HL-60 (cell line): ENCODE measurements at regions not wholly inside any gene's neighbourhood (a gene's known extent, or its start where the extent isn't known, plus 50 kb on each side); places are given as distances from the start of the nearest gene placed in this dataset.

Experiments used
- SPI1 ChIP-seq: IDR thresholded peaks from 2 replicates; pipeline ENCODE4 v1.6.1; 2012; ENCODE audit warnings: low read depth, mild to moderate bottlenecking, borderline replicate concordance
- TF ChIP-seq, protein P1 (sequence below): IDR thresholded peaks from one replicate; pipeline ENCODE4 v1.5.1; 2011; ENCODE audit warnings: low read length, control low read depth, inconsistent platforms; ENCODE audit not compliant: insufficient read depth
- TF ChIP-seq, protein P2 (sequence below): IDR thresholded peaks from 2 replicates; pipeline ENCODE4 v1.6.1; 2012; ENCODE audit warnings: low read depth; ENCODE audit not compliant: insufficient replicate concordance

DNA sequence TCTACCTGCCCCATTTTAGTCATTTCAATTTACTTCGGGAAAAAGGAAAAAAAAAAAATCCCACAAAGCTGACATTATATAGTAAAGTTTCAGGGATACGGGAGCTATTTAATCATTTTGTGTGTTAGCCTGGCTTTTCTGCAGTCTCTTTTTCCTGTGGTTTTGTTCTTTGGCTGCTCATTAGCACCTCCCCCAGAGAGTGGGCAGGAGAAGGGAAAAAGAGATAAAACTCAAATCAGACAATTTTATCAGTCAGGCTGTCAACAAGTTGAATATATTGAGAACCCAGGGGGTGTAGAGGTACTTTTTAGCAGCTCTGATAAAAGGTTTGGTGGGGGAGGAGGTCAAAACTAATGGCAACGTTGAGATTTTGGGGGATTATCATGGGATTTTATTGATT, 559.0 kb upstream of the PSMD7 start:
- TF ChIP-seq, protein P1, sequence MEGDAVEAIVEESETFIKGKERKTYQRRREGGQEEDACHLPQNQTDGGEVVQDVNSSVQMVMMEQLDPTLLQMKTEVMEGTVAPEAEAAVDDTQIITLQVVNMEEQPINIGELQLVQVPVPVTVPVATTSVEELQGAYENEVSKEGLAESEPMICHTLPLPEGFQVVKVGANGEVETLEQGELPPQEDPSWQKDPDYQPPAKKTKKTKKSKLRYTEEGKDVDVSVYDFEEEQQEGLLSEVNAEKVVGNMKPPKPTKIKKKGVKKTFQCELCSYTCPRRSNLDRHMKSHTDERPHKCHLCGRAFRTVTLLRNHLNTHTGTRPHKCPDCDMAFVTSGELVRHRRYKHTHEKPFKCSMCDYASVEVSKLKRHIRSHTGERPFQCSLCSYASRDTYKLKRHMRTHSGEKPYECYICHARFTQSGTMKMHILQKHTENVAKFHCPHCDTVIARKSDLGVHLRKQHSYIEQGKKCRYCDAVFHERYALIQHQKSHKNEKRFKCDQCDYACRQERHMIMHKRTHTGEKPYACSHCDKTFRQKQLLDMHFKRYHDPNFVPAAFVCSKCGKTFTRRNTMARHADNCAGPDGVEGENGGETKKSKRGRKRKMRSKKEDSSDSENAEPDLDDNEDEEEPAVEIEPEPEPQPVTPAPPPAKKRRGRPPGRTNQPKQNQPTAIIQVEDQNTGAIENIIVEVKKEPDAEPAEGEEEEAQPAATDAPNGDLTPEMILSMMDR: no peak
- TF ChIP-seq SPI1: no peak
- TF ChIP-seq, protein P2, sequence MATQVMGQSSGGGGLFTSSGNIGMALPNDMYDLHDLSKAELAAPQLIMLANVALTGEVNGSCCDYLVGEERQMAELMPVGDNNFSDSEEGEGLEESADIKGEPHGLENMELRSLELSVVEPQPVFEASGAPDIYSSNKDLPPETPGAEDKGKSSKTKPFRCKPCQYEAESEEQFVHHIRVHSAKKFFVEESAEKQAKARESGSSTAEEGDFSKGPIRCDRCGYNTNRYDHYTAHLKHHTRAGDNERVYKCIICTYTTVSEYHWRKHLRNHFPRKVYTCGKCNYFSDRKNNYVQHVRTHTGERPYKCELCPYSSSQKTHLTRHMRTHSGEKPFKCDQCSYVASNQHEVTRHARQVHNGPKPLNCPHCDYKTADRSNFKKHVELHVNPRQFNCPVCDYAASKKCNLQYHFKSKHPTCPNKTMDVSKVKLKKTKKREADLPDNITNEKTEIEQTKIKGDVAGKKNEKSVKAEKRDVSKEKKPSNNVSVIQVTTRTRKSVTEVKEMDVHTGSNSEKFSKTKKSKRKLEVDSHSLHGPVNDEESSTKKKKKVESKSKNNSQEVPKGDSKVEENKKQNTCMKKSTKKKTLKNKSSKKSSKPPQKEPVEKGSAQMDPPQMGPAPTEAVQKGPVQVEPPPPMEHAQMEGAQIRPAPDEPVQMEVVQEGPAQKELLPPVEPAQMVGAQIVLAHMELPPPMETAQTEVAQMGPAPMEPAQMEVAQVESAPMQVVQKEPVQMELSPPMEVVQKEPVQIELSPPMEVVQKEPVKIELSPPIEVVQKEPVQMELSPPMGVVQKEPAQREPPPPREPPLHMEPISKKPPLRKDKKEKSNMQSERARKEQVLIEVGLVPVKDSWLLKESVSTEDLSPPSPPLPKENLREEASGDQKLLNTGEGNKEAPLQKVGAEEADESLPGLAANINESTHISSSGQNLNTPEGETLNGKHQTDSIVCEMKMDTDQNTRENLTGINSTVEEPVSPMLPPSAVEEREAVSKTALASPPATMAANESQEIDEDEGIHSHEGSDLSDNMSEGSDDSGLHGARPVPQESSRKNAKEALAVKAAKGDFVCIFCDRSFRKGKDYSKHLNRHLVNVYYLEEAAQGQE: no peak
